ENCODE measurements at regions not wholly inside any gene's neighbourhood (a gene's known extent, or its start where the extent isn't known, plus 50 kb on each side); places are given as distances from the start of the nearest gene placed in this dataset.

DNA sequence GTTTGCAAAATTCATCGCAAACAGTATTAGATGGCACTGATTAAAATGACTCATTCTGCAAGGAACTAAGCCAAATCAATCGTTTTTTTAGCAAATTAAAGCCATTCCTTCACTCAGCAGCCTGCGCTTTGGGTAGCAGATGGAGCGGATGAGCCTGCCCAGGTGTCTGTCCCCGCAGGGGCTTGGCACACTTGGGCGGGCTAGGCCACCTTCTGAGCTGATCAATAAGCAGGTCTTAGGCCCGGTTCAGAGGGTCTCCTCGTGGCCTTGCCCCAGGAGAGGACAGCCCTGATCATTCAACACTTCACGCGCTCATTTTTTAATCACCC, 78.0 kb upstream of the FCN1 start:
- no peaks in the 10 kb centered on the region for H3K4me1 ChIP-seq (replicated peaks in 1 of 2; ENCODE audit: control insufficient read depth in 2 of 2, insufficient read depth in 2 of 2, low read length in 2 of 2)
- no peaks in the 10 kb centered on the region for H3K36me3 ChIP-seq (ENCODE audit: control insufficient read depth, insufficient read depth, low read length)
- in situ Hi-C loops (cut with MboI), result no loop called here
- ChIA-PET POLR2A (no interaction called here), CTCF (ENCODE audit: low intra/inter-chr PET ratio) (no interaction called here)
- ATAC-seq (no peak), DNase-seq (ENCODE audit: extremely low read depth in 1 of 4, low spot score in 3 of 4) (no peak), FAIRE-seq (no peak)
- peaks cover 0 to 31% of the 10 kb centered on the region in 2 experiments; a peak in 2 of 5 replicates for H3K27me3 ChIP-seq (ENCODE audit: control insufficient read depth in 2 of 2, insufficient read depth in 2 of 2, low read length in 2 of 2)
- H4K20me1 ChIP-seq (replicated peaks; ENCODE audit: control insufficient read depth, insufficient read depth, low read length), result no peaks in the 10 kb centered on the region
- H3K4me3 ChIP-seq, result no peak overlapping the region
- no peaks in the 10 kb centered on the region for H3K9me1 ChIP-seq (ENCODE audit: control insufficient read depth, insufficient read depth, low read length)
- 0% methylated on average over 10 of the region's 10 CpGs for WGBS (ENCODE audit: insufficient coverage, low coverage, missing lambda C conversion rate)
- no peak overlapping the region for H3K4me2 ChIP-seq (ENCODE audit: insufficient read depth, low read length)
- no peak overlapping the region for H3K27ac ChIP-seq (ENCODE audit: extremely low read depth, low read depth, low read length)
- H3K79me2 ChIP-seq (ENCODE audit: control insufficient read depth, insufficient read depth, low read length), result no peaks in the 10 kb centered on the region
- TF ChIP-seq EGR1 (conservative IDR thresholded peaks at IDR 0.05) (no peak), NR2F6 (CRISPR knock-in tag; IDR thresholded peaks at IDR 0.05) (no peak), GATAD2A (IDR thresholded peaks at IDR 0.05) (no peak), TCFL5 (CRISPR knock-in tag; conservative IDR thresholded peaks at IDR 0.05) (no peak), RB1 (IDR thresholded peaks at IDR 0.05; ENCODE audit: low read depth) (no peak), PURB (CRISPR knock-in tag; IDR thresholded peaks at IDR 0.05; ENCODE audit: low read depth) (no peak), EP400 (IDR thresholded peaks at IDR 0.05) (no peak), ETS1 (conservative IDR thresholded peaks at IDR 0.05; ENCODE audit: control insufficient read depth, low read depth, low read length) (no peak), HMG20B (CRISPR knock-in tag; IDR thresholded peaks at IDR 0.05) (no peak), SMARCE1 (IDR thresholded peaks at IDR 0.05) (no peak), ZNF280B (CRISPR knock-in tag; IDR thresholded peaks at IDR 0.05) (no peak), CSDE1 (IDR thresholded peaks at IDR 0.05) (no peak), ZFX (CRISPR knock-in tag; IDR thresholded peaks at IDR 0.05) (no peak), ZNF263 (CRISPR knock-in tag; IDR thresholded peaks at IDR 0.05; ENCODE audit: borderline replicate concordance) (no peak), NCOA4 (IDR thresholded peaks at IDR 0.05; ENCODE audit: partially characterized antibody) (no peak), NKRF (IDR thresholded peaks at IDR 0.05; ENCODE audit: borderline replicate concordance) (no peak), LARP7 (IDR thresholded peaks at IDR 0.05) (no peak), ARNT (IDR thresholded peaks at IDR 0.05) (no peak), SRSF7 (optimal IDR thresholded peaks at IDR 0.05; ENCODE audit: low read depth, low read length) (no peak)
- H3K9me3 ChIP-seq (replicated peaks; ENCODE audit: control insufficient read depth, insufficient read depth, low read depth, low read length), result no peaks in the 10 kb centered on the region
- H3K9ac ChIP-seq (ENCODE audit: insufficient read depth in 1 of 2, low read depth in 2 of 2, low read length in 2 of 2), result no peak overlapping the region
- H2AFZ ChIP-seq (ENCODE audit: low read depth, low read length), result no peak overlapping the region
- BruUV-seq (replicated peaks), result no TSS peak
- intact Hi-C loops (cut with micrococcal nuclease), result no loop called here
